ENCODE measurements at regions not wholly inside any gene's neighbourhood (a gene's known extent, or its start where the extent isn't known, plus 50 kb on each side); places are given as distances from the start of the nearest gene placed in this dataset.
"Not testable (repeated sequence)": the region's sequence is repeated elsewhere in the genome, so short reads cannot be mapped to it uniquely, and the experiment has no call there.

DNA sequence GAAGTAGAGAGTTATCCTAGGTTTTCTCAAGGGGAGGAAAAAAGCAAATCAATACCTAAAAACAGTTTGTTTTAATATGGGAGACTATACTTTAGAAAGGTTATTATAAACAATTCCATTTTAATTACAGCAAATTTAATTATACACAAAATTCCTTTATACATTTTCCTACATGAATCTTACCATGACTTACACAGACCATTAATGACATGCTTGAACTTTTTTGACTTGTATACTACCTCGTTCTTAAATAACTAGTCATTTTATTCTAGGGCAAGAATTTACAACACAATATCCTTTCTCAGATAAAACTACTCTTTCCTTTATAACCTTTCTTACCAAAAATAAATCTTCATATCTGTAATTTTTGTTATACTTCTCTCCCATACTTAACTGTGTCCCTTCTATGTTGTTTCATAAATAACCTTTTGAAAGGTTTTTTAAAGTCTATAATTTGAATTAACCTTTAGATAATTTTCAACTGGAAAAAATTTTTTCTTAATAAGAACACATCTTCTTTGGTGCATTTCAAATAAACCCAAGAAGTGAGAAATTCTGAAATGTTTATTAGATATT is 729.4 kb downstream of the TENT5A start:
- no peak overlapping the region for H3K27ac ChIP-seq (ENCODE audit: extremely low read depth, low read depth, low read length)
- POLR2A ChIA-PET, result no interaction called here
- no peak overlapping the region for H3K4me3 ChIP-seq (ENCODE audit: low read depth, low read length)
- TF ChIP-seq ZNF133 (tag by site-specific recombination; IDR thresholded peaks at IDR 0.05) (no peak), ZBTB7A (tag by site-specific recombination; IDR thresholded peaks at IDR 0.05; ENCODE audit: low read depth) (no peak), ZSCAN23 (tag by site-specific recombination; IDR thresholded peaks at IDR 0.05) (no peak), TRIM28 (IDR thresholded peaks at IDR 0.05; ENCODE audit: borderline replicate concordance, low read length) (peak; percentile 98; the same call in 1 of the 2 replicates), SETDB1 (IDR thresholded peaks at IDR 0.05; ENCODE audit: insufficient read length, low read length) (peak; percentile 99), MZF1 (tag by site-specific recombination; IDR thresholded peaks at IDR 0.05; ENCODE audit: borderline replicate concordance) (no peak)
- TF ChIP-seq, protein P1, sequence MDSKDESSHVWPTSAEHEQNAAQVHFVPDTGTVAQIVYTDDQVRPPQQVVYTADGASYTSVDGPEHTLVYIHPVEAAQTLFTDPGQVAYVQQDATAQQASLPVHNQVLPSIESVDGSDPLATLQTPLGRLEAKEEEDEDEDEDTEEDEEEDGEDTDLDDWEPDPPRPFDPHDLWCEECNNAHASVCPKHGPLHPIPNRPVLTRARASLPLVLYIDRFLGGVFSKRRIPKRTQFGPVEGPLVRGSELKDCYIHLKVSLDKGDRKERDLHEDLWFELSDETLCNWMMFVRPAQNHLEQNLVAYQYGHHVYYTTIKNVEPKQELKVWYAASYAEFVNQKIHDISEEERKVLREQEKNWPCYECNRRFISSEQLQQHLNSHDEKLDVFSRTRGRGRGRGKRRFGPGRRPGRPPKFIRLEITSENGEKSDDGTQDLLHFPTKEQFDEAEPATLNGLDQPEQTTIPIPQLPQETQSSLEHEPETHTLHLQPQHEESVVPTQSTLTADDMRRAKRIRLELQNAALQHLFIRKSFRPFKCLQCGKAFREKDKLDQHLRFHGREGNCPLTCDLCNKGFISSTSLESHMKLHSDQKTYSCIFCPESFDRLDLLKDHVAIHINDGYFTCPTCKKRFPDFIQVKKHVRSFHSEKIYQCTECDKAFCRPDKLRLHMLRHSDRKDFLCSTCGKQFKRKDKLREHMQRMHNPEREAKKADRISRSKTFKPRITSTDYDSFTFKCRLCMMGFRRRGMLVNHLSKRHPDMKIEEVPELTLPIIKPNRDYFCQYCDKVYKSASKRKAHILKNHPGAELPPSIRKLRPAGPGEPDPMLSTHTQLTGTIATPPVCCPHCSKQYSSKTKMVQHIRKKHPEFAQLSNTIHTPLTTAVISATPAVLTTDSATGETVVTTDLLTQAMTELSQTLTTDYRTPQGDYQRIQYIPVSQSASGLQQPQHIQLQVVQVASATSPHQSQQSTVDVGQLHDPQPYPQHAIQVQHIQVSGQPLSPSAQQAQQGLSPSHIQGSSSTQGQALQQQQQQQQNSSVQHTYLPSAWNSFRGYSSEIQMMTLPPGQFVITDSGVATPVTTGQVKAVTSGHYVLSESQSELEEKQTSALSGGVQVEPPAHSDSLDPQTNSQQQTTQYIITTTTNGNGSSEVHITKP (tag by site-specific recombination; IDR thresholded peaks at IDR 0.05), result no peak
- TF ChIP-seq, protein P2, sequence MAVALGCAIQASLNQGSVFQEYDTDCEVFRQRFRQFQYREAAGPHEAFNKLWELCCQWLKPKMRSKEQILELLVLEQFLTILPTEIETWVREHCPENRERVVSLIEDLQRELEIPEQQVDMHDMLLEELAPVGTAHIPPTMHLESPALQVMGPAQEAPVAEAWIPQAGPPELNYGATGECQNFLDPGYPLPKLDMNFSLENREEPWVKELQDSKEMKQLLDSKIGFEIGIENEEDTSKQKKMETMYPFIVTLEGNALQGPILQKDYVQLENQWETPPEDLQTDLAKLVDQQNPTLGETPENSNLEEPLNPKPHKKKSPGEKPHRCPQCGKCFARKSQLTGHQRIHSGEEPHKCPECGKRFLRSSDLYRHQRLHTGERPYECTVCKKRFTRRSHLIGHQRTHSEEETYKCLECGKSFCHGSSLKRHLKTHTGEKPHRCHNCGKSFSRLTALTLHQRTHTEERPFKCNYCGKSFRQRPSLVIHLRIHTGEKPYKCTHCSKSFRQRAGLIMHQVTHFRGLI (tag by site-specific recombination; IDR thresholded peaks at IDR 0.05), result no peak
- TF ChIP-seq, protein P3, sequence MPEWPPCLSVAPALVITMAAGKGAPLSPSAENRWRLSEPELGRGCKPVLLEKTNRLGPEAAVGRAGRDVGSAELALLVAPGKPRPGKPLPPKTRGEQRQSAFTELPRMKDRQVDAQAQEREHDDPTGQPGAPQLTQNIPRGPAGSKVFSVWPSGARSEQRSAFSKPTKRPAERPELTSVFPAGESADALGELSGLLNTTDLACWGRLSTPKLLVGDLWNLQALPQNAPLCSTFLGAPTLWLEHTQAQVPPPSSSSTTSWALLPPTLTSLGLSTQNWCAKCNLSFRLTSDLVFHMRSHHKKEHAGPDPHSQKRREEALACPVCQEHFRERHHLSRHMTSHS (tag by site-specific recombination; IDR thresholded peaks at IDR 0.05), result no peak
- no peaks in the 10 kb centered on the region for H3K4me1 ChIP-seq (ENCODE audit: control insufficient read depth, insufficient read depth, low read length)
- H3K36me3 ChIP-seq (ENCODE audit: control insufficient read depth in 2 of 2, insufficient read depth in 1 of 2, low read length in 2 of 2), result no peaks in the 10 kb centered on the region
- CTCF ChIA-PET, result interaction anchor here (1.1 kb wide), 1 partner anchor 102 kb away, joined by 3 read pairs; no protein-coding TSS in a partner anchor
- no peaks in the 10 kb centered on the region; the same call in 1 of the 2 replicates for H3K9me3 ChIP-seq (ENCODE audit: control insufficient read depth, insufficient read depth, low read depth, low read length)

DNA sequence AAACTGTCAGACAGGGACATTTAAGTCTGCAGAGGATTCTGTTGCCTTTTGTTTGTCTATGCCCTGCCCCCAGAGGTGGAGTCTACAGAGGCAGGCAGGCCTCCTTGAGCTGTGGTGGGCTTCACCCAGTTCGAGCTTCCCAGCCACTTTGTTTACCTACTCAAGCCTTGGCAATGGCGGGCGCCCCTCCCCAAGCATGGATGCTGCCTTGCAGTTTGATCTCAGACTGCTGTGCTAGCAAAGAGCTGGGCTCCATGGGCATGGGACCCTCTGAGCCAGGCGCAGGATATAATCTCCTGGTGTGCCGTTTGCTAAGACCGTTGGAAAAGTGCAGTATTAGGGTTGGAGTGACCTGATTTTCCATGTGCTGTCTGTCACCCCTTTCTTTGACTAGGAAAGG is 734.9 kb downstream of the TENT5A start:
- H3K9me3 ChIP-seq (ENCODE audit: control insufficient read depth, insufficient read depth, low read depth, low read length); POLR2A ChIA-PET; H3K4me1 ChIP-seq (ENCODE audit: control insufficient read depth, insufficient read depth, low read length); H3K36me3 ChIP-seq (ENCODE audit: control insufficient read depth in 2 of 2, insufficient read depth in 1 of 2, low read length in 2 of 2); CTCF ChIA-PET; H3K4me3 ChIP-seq (ENCODE audit: low read depth, low read length); H3K27ac ChIP-seq (ENCODE audit: extremely low read depth, low read depth, low read length): not testable (repeated sequence)

DNA sequence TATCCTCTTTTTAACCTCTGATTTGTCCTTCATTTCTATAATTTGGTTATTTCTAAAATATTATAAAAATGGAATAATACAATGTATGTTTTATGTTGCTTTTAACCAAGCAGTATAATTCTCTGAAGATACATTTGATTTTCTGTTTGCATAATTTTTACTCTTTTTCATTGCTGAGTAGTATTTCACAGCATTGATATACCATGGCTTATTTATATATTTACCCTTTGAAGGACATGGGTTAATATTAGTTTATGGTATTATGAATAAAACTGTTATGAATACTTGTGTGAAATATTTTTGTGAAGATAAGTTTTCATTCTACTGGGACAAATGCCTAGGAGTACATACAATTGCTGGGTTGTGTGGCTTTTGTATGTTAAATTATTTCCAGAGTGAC is 748.6 kb downstream of the TENT5A start:
- Histone ChIP-seq H3K36me3 (ENCODE audit: control insufficient read depth in 2 of 2, insufficient read depth in 1 of 2, low read length in 2 of 2) (no peaks in the 10 kb centered on the region), H3K9me3 (ENCODE audit: control insufficient read depth, insufficient read depth, low read depth, low read length) (no peaks in the 10 kb centered on the region), H3K4me3 (ENCODE audit: low read depth, low read length) (no peak overlapping the region), H3K27ac (ENCODE audit: extremely low read depth, low read depth, low read length) (no peak overlapping the region), H3K4me1 (ENCODE audit: control insufficient read depth, insufficient read depth, low read length) (no peaks in the 10 kb centered on the region)
- ChIA-PET POLR2A (no interaction called here), CTCF (interaction anchor here (0.6 kb wide), 1 partner anchor 412 kb away, joined by 4 read pairs; no protein-coding TSS in a partner anchor)
- TF ChIP-seq ZNF664 (tag by site-specific recombination; IDR thresholded peaks at IDR 0.05), result no peak
- TF ChIP-seq, protein P4, sequence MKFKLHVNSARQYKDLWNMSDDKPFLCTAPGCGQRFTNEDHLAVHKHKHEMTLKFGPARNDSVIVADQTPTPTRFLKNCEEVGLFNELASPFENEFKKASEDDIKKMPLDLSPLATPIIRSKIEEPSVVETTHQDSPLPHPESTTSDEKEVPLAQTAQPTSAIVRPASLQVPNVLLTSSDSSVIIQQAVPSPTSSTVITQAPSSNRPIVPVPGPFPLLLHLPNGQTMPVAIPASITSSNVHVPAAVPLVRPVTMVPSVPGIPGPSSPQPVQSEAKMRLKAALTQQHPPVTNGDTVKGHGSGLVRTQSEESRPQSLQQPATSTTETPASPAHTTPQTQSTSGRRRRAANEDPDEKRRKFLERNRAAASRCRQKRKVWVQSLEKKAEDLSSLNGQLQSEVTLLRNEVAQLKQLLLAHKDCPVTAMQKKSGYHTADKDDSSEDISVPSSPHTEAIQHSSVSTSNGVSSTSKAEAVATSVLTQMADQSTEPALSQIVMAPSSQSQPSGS (tag by site-specific recombination; IDR thresholded peaks at IDR 0.05; ENCODE audit: low read depth), result no peak
- TF ChIP-seq, protein P5, sequence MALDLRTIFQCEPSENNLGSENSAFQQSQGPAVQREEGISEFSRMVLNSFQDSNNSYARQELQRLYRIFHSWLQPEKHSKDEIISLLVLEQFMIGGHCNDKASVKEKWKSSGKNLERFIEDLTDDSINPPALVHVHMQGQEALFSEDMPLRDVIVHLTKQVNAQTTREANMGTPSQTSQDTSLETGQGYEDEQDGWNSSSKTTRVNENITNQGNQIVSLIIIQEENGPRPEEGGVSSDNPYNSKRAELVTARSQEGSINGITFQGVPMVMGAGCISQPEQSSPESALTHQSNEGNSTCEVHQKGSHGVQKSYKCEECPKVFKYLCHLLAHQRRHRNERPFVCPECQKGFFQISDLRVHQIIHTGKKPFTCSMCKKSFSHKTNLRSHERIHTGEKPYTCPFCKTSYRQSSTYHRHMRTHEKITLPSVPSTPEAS (tag by site-specific recombination; IDR thresholded peaks at IDR 0.05), result no peak
- no peak for TF ChIP-seq TCF7L2 (IDR thresholded peaks at IDR 0.05; ENCODE audit: borderline replicate concordance, low read depth, low read length)
- TF ChIP-seq ZNF785 (tag by site-specific recombination; IDR thresholded peaks at IDR 0.05), result no peak
- TF ChIP-seq ZNF843 (tag by site-specific recombination; IDR thresholded peaks at IDR 0.05), result no peak
- TF ChIP-seq GLIS2 (tag by site-specific recombination; IDR thresholded peaks at IDR 0.05), result no peak
- TF ChIP-seq ZXDB (tag by site-specific recombination; IDR thresholded peaks at IDR 0.05), result no peak
- TF ChIP-seq ZSCAN30 (tag by site-specific recombination; IDR thresholded peaks at IDR 0.05), result no peak
- no peak for TF ChIP-seq ZNF701 (tag by site-specific recombination; IDR thresholded peaks at IDR 0.05)
